K562 (cell line): ENCODE measurements at regions not wholly inside any gene's neighbourhood (a gene's known extent, or its start where the extent isn't known, plus 50 kb on each side); places are given as distances from the start of the nearest gene placed in this dataset.

Experiments
- ATAC-seq: fragments of 200-7000 bp; cut with Tn5 transposase; 3 replicates; pipeline ENCODE4 v1.9.1; 2020; ENCODE audit warnings: moderate library complexity
- BruUV-seq: library from RNA; stranded (reverse); fragments of 400-500 nt; replicated peaks from 2 replicates; lab custom pipeline; 2021; lab: Mats Ljungman, UMichigan
- CTCF ChIA-PET: fragments of 300-600 bp; formaldehyde crosslinking; extraction: SDS; loops from one replicate; lab custom pipeline; 2021; ENCODE audit warnings: low intra/inter-chr PET ratio; lab: Yijun Ruan, JAX
- POLR2A ChIA-PET: fragments of 300-600, 350-650 bp; sonication (Branson Sonifier 250); formaldehyde crosslinking; extraction: SDS; loops from one replicate; lab custom pipeline; 2021; ENCODE audit warnings: antibody characterized with exemption, inconsistent platforms; lab: Yijun Ruan, JAX
- DNase-seq, 4 experiments: peaks; one replicate each; pipeline versions ENCODE4 v3.0.0 to v3.0.0-alpha.2; 2011 to 2018; ENCODE audit warnings: low spot score in 3 of 4, mixed read lengths in 3 of 4; ENCODE audit errors: extremely low read depth in 1 of 4
- FAIRE-seq: peaks from 2 replicates; lab custom pipeline; 2011; peaks lifted over from hg19 to GRCh38; lab: Jason Lieb, UNC
- H2AFZ ChIP-seq: 2 replicates; pipeline ENCODE4 v1.6.0; 2011; ENCODE audit warnings: low read depth, low read length, control low read depth, inconsistent platforms
- H3K27ac ChIP-seq: fragments of 200-600 bp; 3 replicates; pipeline ENCODE4 v1.8.0; 2011; ENCODE audit warnings: low read depth, mild to moderate bottlenecking, control low read depth, inconsistent platforms, low read length, moderate library complexity, mixed read lengths; ENCODE audit errors: extremely low read depth
- H3K27me3 ChIP-seq, 2 experiments: fragments of 300-600 bp in 1 of 2; 2 replicates in 1 of 2; 3 replicates in 1 of 2; pipeline versions ENCODE4 v1.6.0 to v1.8.0; 2011; ENCODE audit warnings: inconsistent platforms in 2 of 2, low read length in 2 of 2, mild to moderate bottlenecking in 1 of 2, mixed read lengths in 1 of 2, moderate library complexity in 1 of 2; ENCODE audit not compliant: control insufficient read depth in 2 of 2, insufficient read depth in 2 of 2
- H3K36me3 ChIP-seq: fragments of 300-600 bp; 3 replicates; pipeline ENCODE4 v1.8.0; 2011; ENCODE audit warnings: mild to moderate bottlenecking, low read length, inconsistent platforms; ENCODE audit not compliant: control insufficient read depth, insufficient read depth
- H3K4me1 ChIP-seq, 2 experiments: fragments of 200-600 bp in 1 of 2; replicated peaks in 1 of 2; 2 replicates in 1 of 2; 3 replicates in 1 of 2; pipeline versions ENCODE4 v1.5.1 to v1.8.0; 2011; ENCODE audit warnings: inconsistent platforms in 2 of 2, low read length in 2 of 2, mild to moderate bottlenecking in 1 of 2, mixed read lengths in 1 of 2, moderate library complexity in 1 of 2; ENCODE audit not compliant: control insufficient read depth in 2 of 2, insufficient read depth in 2 of 2
- H3K4me2 ChIP-seq: 2 replicates; pipeline ENCODE4 v1.6.1; 2011; ENCODE audit warnings: low read length, control low read depth, inconsistent platforms, mixed read lengths; ENCODE audit not compliant: insufficient read depth
- H3K4me3 ChIP-seq: fragments of 200-600 bp; sonication (generic), shearing (Covaris generic); 2 replicates; pipeline ENCODE4 v1.5.1; 2016; ENCODE audit warnings: control low read depth, inconsistent platforms
- H3K79me2 ChIP-seq: fragments of 200-600 bp; 3 replicates; pipeline ENCODE4 v1.8.0; 2011; ENCODE audit warnings: low read length, inconsistent platforms; ENCODE audit not compliant: control insufficient read depth, insufficient read depth
- H3K9ac ChIP-seq, 2 experiments: 2 replicates each; pipeline versions ENCODE4 v1.6.0 to v1.6.1; 2011; ENCODE audit warnings: low read depth in 2 of 2, low read length in 2 of 2, control low read depth in 1 of 2, inconsistent platforms in 1 of 2, mild to moderate bottlenecking in 1 of 2, mixed read lengths in 1 of 2; ENCODE audit not compliant: insufficient read depth in 1 of 2
- H3K9me1 ChIP-seq: one replicate; pipeline ENCODE4 v1.6.0; 2011; ENCODE audit warnings: inconsistent platforms, mild to moderate bottlenecking, low read length, moderate library complexity; ENCODE audit not compliant: control insufficient read depth, insufficient read depth
- H3K9me3 ChIP-seq: replicated peaks from 2 replicates; pipeline ENCODE4 v1.5.1; 2011; ENCODE audit warnings: low read depth, low read length, inconsistent platforms; ENCODE audit not compliant: control insufficient read depth, insufficient read depth
- H4K20me1 ChIP-seq: replicated peaks from 2 replicates; pipeline ENCODE4 v1.6.1; 2011; ENCODE audit warnings: low read length, inconsistent platforms, mixed read lengths; ENCODE audit not compliant: control insufficient read depth, insufficient read depth
- AFF4 ChIP-seq: sonication (generic); formaldehyde crosslinking; IDR thresholded peaks from 2 replicates; pipeline ENCODE4 v1.8.0; 2023; ENCODE audit warnings: mild to moderate bottlenecking, missing genetic modification reagents
- BRD9 ChIP-seq: fragments of 450-650 bp; IDR thresholded peaks from 2 replicates; pipeline ENCODE4 v1.6.1; 2018; ENCODE audit warnings: low read depth; ENCODE audit not compliant: partially characterized antibody
- CEBPG ChIP-seq, 3 experiments: fragments of 200-800 bp in 1 of 3; sonication (Bioruptor generic) in 1 of 3; sonication (generic) in 1 of 3; formaldehyde crosslinking in 1 of 3; IDR thresholded peaks in 2 of 3; conservative IDR thresholded peaks in 1 of 3; 2 replicates each; pipeline versions ENCODE4 v1.6.1 to v1.8.0; 2016 to 2022; ENCODE audit warnings: missing compliant biosample characterization in 2 of 3, missing genetic modification characterization in 2 of 3, mild to moderate bottlenecking in 1 of 3, missing genetic modification reagents in 1 of 3
- KDM1A ChIP-seq, 2 experiments: fragments of 450-650 bp; IDR thresholded peaks; 2 replicates each; pipeline ENCODE4 v1.6.1; 2016; ENCODE audit warnings: mild to moderate bottlenecking in 2 of 2
- PHF21A ChIP-seq: fragments of 450-650 bp; IDR thresholded peaks from 2 replicates; pipeline ENCODE4 v1.6.1; 2017; ENCODE audit warnings: low read depth, borderline replicate concordance
- TARDBP ChIP-seq: fragments of 450-650 bp; IDR thresholded peaks from 2 replicates; pipeline ENCODE4 v1.6.1; 2016
- U2AF2 ChIP-seq: fragments of 200-400 bp; formaldehyde crosslinking; optimal IDR thresholded peaks from 2 replicates; pipeline ENCODE3; 2017; ENCODE audit warnings: low read depth, mild to moderate bottlenecking, low read length
- XRCC5 ChIP-seq: fragments of 200-400 bp; formaldehyde crosslinking; IDR thresholded peaks from 2 replicates; pipeline ENCODE4 v1.6.1; 2017; ENCODE audit warnings: low read depth, mild to moderate bottlenecking, low read length
- ZNF740 ChIP-seq, 3 experiments: fragments of 200-800 bp in 1 of 3; sonication (Bioruptor generic) in 1 of 3; sonication (generic) in 1 of 3; formaldehyde crosslinking in 1 of 3; IDR thresholded peaks; 2 replicates each; pipeline versions ENCODE4 v1.6.1 to v1.8.0; 2016 to 2022; ENCODE audit warnings: mild to moderate bottlenecking in 2 of 3, missing compliant biosample characterization in 2 of 3, missing genetic modification characterization in 2 of 3, missing genetic modification reagents in 1 of 3
- WGBS: fragments of 100-300 bp; shearing (Covaris generic); methylation state at CpG from one replicate; pipeline ENCODE4 v1.1.6; 2016; ENCODE audit warnings: low coverage, mixed read lengths; ENCODE audit not compliant: insufficient coverage; ENCODE audit errors: missing lambda C conversion rate; 5-methylcytosine and 5-hydroxymethylcytosine counted together
- in situ Hi-C: fragments of 300-500 bp; cut with MboI; formaldehyde crosslinking; loops from 4 replicates; pipeline ENCODE4 v1.15.0; 2018; ENCODE audit warnings: inconsistent platforms, mixed read lengths
- intact Hi-C: fragments of 100-400 bp; cut with micrococcal nuclease; formaldehyde crosslinking; loops from 2 replicates; pipeline ENCODE4 v1.14.2; 2022

DNA sequence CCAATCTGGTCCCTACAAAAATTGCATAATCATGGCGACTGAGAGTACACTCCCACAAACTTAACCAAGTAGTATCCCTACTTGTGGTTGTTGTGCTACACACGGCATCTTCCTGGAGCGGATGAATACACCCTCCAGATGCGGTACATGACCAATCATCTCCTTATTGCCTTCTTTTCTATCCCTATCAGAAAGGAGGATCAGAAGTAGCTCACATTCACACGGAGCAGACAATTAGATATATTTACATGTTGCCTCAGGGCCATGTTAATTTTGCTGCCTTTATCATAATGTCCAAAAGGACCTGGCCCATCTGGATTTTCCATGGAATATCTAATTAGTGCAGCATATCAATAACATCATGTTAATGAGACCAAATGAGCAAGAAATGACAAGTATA, 96.4 kb upstream of the RNU6-1 start:
- H4K20me1 ChIP-seq: no peaks in the 10 kb centered on the region; the same call in 1 of the 2 replicates
- H3K4me3 ChIP-seq: no peak overlapping the region
- no peaks in the 10 kb centered on the region for H3K79me2 ChIP-seq
- 36% methylated on average over 5 of the region's 5 CpGs for WGBS
- H3K9ac ChIP-seq: no peak overlapping the region
- no peaks in the 10 kb centered on the region for H3K27me3 ChIP-seq
- intact Hi-C loops: loop anchor here (5.0 kb wide), 1 partner anchor 74 kb away; no protein-coding TSS in a partner anchor
- H3K4me1 ChIP-seq: no peaks in the 10 kb centered on the region; a peak in 3 of 5 replicates
- ChIA-PET CTCF (no interaction called here), POLR2A (no interaction called here)
- H3K9me1 ChIP-seq: no peaks in the 10 kb centered on the region
- no TSS peak for BruUV-seq
- no peak overlapping the region for H3K4me2 ChIP-seq
- ATAC-seq (no peak), DNase-seq (no peak), FAIRE-seq (peak; percentile 29)
- TF ChIP-seq CEBPG (CRISPR knock-in tag; IDR thresholded peaks at IDR 0.05) (no peak), CEBPG (tag; conservative IDR thresholded peaks at IDR 0.05 in 1 of 2, IDR thresholded peaks at IDR 0.05 in 1 of 2) (0 out of 4 replicates have a peak, but pooled peaks of 1 of the 2 experiments have one; percentile 2), XRCC5 (no peak)
- no peak overlapping the region for H2AFZ ChIP-seq
- no peak overlapping the region for H3K27ac ChIP-seq
- H3K9me3 ChIP-seq: no peaks in the 10 kb centered on the region
- in situ Hi-C loops: no loop called here
- no peaks in the 10 kb centered on the region for H3K36me3 ChIP-seq

DNA sequence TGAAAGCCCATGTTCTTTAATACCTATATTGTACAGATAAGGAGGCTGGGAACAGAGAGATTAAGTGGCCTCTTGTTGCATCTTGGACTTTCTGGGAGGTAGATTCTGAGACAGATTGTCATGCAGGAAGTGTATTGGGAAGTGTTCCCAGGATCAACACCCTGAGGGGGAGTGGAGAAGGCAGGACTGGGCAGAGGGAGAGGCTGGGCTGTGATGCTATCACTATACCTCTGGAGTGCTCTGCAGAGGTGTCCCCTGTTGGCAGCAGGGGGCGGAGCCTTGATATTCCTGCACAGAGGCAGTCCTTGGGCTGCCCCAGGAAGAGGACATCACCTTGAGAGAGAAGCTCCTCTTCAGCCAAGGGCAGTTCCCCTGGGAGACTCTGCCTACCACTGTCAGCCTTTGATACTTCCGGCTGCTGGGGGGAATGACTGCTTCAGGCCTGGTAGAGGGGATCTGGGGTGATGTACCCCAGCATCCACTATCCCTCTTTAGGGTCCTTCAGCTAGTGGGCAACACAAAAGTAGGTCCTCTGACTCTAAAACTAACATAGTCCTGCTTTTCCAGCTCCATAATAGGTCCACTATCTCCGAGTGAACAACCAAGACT, 97.4 kb upstream of the RNU6-1 start:
- no peaks in the 10 kb centered on the region for H3K9me3 ChIP-seq
- intact Hi-C loops (loop anchor here (5.0 kb wide), 1 partner anchor 75 kb away; no protein-coding TSS in a partner anchor), in situ Hi-C loops (no loop called here)
- POLR2A ChIA-PET: interaction anchor here (0.7 to 1.2 kb wide), 3 partner anchors 13 to 29 kb away, joined by 3 to 4 read pairs (median 4); no protein-coding TSS in a partner anchor
- no peaks in the 10 kb centered on the region for H3K79me2 ChIP-seq
- no peak overlapping the region for H3K9ac ChIP-seq
- BruUV-seq: no TSS peak
- no peak overlapping the region for H3K4me3 ChIP-seq
- 62% methylated on average over 3 of the region's 3 CpGs for WGBS
- H3K4me1 ChIP-seq: no peaks in the 10 kb centered on the region; a peak in 3 of 5 replicates
- no peak overlapping the region for H3K27ac ChIP-seq
- CTCF ChIA-PET: no interaction called here
- ATAC-seq (peak; percentile 53; the same call in 2 of the 3 replicates), FAIRE-seq (no peak), DNase-seq (peak in 1 of 4 experiments; percentile 38)
- no peak overlapping the region for H3K4me2 ChIP-seq
- H3K36me3 ChIP-seq: no peaks in the 10 kb centered on the region
- H3K27me3 ChIP-seq: no peaks in the 10 kb centered on the region
- H3K9me1 ChIP-seq: no peaks in the 10 kb centered on the region
- no peak overlapping the region for H2AFZ ChIP-seq
- no peaks in the 10 kb centered on the region; the same call in 1 of the 2 replicates for H4K20me1 ChIP-seq
- TF ChIP-seq KDM1A (IDR thresholded peaks at IDR 0.05) (no peak), BRD9 (no peak), U2AF2 (no peak), PHF21A (no peak), AFF4 (CRISPR knock-in tag) (no peak), TARDBP (no peak), ZNF740 (CRISPR knock-in tag; IDR thresholded peaks at IDR 0.05) (no peak), ZNF740 (tag; IDR thresholded peaks at IDR 0.05) (no peak)
